B cell (primary cell): ENCODE measurements at regions not wholly inside any gene's neighbourhood (a gene's known extent, or its start where the extent isn't known, plus 50 kb on each side); places are given as distances from the start of the nearest gene placed in this dataset.

ENCODE experiments used
- ATAC-seq: fragments of 200-7000 bp; cut with Tn5 transposase; one replicate; pipeline ENCODE4 v1.10.0; 2021; ENCODE audit warnings: low read depth, mild to moderate bottlenecking, moderate number of reproducible peaks, moderate library complexity
- CTCF ChIA-PET: fragments of 350-600 bp; sonication (Branson Sonifier 250); formaldehyde crosslinking; loops from one replicate; lab custom pipeline; 2021; ENCODE audit warnings: antibody characterized with exemption, inconsistent platforms; lab: Charles Lee
- POLR2A ChIA-PET: fragments of 350-600 bp; sonication (Branson Sonifier 250); formaldehyde crosslinking; loops from one replicate; lab custom pipeline; 2021; ENCODE audit warnings: antibody characterized with exemption; lab: Charles Lee
- DNase-seq: peaks from one replicate; pipeline ENCODE4 v3.0.0; 2013
- H2AFZ ChIP-seq: 2 replicates; pipeline ENCODE4 v1.6.1; 2012; ENCODE audit warnings: mild to moderate bottlenecking, low read depth, low read length; ENCODE audit not compliant: insufficient read depth, poor library complexity, severe bottlenecking
- H3K27ac ChIP-seq, 2 donors: 1 replicate in 1 of 2; 2 replicates in 1 of 2; pipeline ENCODE4 v1.5.1; 2012 to 2013; ENCODE audit warnings: low read length in 2 of 2, mild to moderate bottlenecking in 2 of 2, moderate library complexity in 1 of 2
- H3K27me3 ChIP-seq, 4 experiments: fragments of 200-600 bp in 1 of 4; sonication (generic) in 1 of 4; replicated peaks in 1 of 4; 1 replicate in 2 of 4; 2 replicates in 2 of 4; pipeline versions ENCODE4 v1.6.1 to v1.7.0; 2013 to 2016; ENCODE audit warnings: low read length in 3 of 4, mild to moderate bottlenecking in 2 of 4, mixed read lengths in 1 of 4, moderate library complexity in 1 of 4; ENCODE audit not compliant: insufficient read depth in 4 of 4, control insufficient read depth in 3 of 4; ENCODE audit errors: control extremely low read depth in 1 of 4
- H3K36me3 ChIP-seq, 2 experiments: replicated peaks in 1 of 2; 1 replicate in 1 of 2; 2 replicates in 1 of 2; pipeline versions ENCODE4 v1.6.1 to v1.7.1; 2013; ENCODE audit warnings: low read length in 1 of 2; ENCODE audit not compliant: insufficient read depth in 2 of 2, control insufficient read depth in 1 of 2; ENCODE audit errors: control extremely low read depth in 1 of 2, extremely low read depth in 1 of 2
- H3K4me1 ChIP-seq, 2 donors: fragments of 200-600 bp in 1 of 2; sonication (generic) in 1 of 2; 1 replicate in 1 of 2; 2 replicates in 1 of 2; pipeline versions ENCODE4 v1.5.1 to v1.6.1; 2013 to 2017; ENCODE audit warnings: low read length in 2 of 2; ENCODE audit not compliant: control insufficient read depth in 2 of 2, insufficient read depth in 2 of 2
- H3K4me2 ChIP-seq: replicated peaks from 2 replicates; pipeline ENCODE3; 2012; ENCODE audit warnings: mild to moderate bottlenecking, low read depth, low read length; ENCODE audit not compliant: poor library complexity, severe bottlenecking
- H3K4me3 ChIP-seq, 5 experiments: fragments of 200-600 bp in 1 of 5; sonication (generic) in 1 of 5; 1 replicate in 3 of 5; 2 replicates in 2 of 5; pipeline versions ENCODE4 v1.5.1 to v1.7.0; 2011 to 2016; ENCODE audit warnings: low read length in 4 of 5, mild to moderate bottlenecking in 4 of 5, low read depth in 2 of 5, control low read depth in 1 of 5, moderate library complexity in 1 of 5; ENCODE audit not compliant: insufficient read depth in 1 of 5; ENCODE audit errors: control extremely low read depth in 1 of 5, extremely low read depth in 1 of 5
- H3K79me2 ChIP-seq: fragments of 200-600 bp; sonication (generic); one replicate; pipeline ENCODE4 v1.6.0; 2016; ENCODE audit warnings: low read length; ENCODE audit not compliant: control insufficient read depth, insufficient read depth
- H3K9ac ChIP-seq: fragments of 200-600 bp; sonication (generic); 2 replicates; pipeline ENCODE4 v1.6.1; 2017; ENCODE audit warnings: mild to moderate bottlenecking, low read length, moderate library complexity
- H3K9me3 ChIP-seq, 3 donors: one replicate each; pipeline versions ENCODE4 v1.6.1 to v1.7.1; 2013; ENCODE audit warnings: low read length in 2 of 3; ENCODE audit not compliant: control insufficient read depth in 2 of 3, insufficient read depth in 1 of 3; ENCODE audit errors: control extremely low read depth in 1 of 3
- H4K20me1 ChIP-seq: 2 replicates; pipeline ENCODE4 v1.6.0; 2012; ENCODE audit warnings: mild to moderate bottlenecking, low read length; ENCODE audit not compliant: insufficient read depth, control insufficient read depth, poor library complexity, severe bottlenecking
- H3K27ac Mint-ChIP-seq: one replicate; pipeline ENCODE4 v1.8.0; 2021; ENCODE audit warnings: mixed read lengths
- H3K27me3 Mint-ChIP-seq: one replicate; pipeline ENCODE4 v1.8.0; 2021; ENCODE audit warnings: mixed read lengths
- H3K4me1 Mint-ChIP-seq: one replicate; pipeline ENCODE4 v1.8.0; 2021; ENCODE audit warnings: mixed read lengths
- H3K4me3 Mint-ChIP-seq: one replicate; pipeline ENCODE4 v1.8.0; 2021; ENCODE audit warnings: mixed read lengths
- H3K9me3 Mint-ChIP-seq: one replicate; pipeline ENCODE4 v1.8.0; 2022; ENCODE audit warnings: mixed read lengths; ENCODE audit not compliant: insufficient read depth
- EZH2 ChIP-seq: IDR thresholded peaks from 2 replicates; pipeline ENCODE4 v1.6.1; 2012; ENCODE audit warnings: borderline replicate concordance, low read depth, mild to moderate bottlenecking, moderate library complexity, low read length; ENCODE audit not compliant: insufficient read depth, poor library complexity, severe bottlenecking
- WGBS: methylation state at CpG from one replicate; pipeline ENCODE4 v1.1.5; 2013; ENCODE audit warnings: missing lambda C conversion rate; ENCODE audit not compliant: insufficient coverage; 5-methylcytosine and 5-hydroxymethylcytosine counted together
- intact Hi-C: fragments of 100-400 bp; cut with micrococcal nuclease; formaldehyde crosslinking; loops from one replicate; pipeline ENCODE4 v1.10.0; 2022
- TF ChIP-seq, protein P1 (sequence below): fragments of 200-600 bp; IDR thresholded peaks from one replicate; pipeline ENCODE4 v1.8.0; 2022; ENCODE audit warnings: antibody characterized with exemption, mild to moderate bottlenecking

DNA sequence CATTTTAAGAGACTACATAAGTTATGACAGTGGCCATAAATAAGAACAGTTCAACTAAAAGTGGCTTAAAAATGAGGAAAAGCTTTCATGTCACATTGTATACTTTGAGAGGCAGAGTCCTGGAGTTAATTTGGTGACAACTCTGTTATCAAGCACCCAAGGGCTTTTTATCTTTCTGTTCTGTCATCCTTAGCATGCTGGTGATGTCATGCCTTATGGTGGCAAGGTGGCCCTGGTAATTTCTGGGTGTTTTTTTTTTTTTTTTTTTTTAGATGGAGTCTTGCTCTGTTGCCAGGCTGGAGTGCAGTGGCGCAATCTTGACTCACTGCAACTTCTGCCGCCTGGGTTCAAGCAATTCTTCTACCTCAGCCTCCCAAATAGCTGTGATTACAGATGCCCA lies 158.8 kb downstream of the AASDHPPT start:
- H3K4me1 Mint-ChIP-seq: no peaks in the 10 kb centered on the region
- no peak overlapping the region for H3K4me3 Mint-ChIP-seq
- H3K9me3 Mint-ChIP-seq: no peaks in the 10 kb centered on the region
- DNase-seq (no peak), ATAC-seq (no peak)
- Histone ChIP-seq H3K79me2 (no peaks in the 10 kb centered on the region), H3K27ac (no peak overlapping the region), H3K9me3 (no peaks in the 10 kb centered on the region), H3K27me3 (no peaks in the 10 kb centered on the region), H3K4me2 (no peak overlapping the region), H3K9ac (no peak overlapping the region), H3K4me1 (no peaks in the 10 kb centered on the region), H4K20me1 (no peaks in the 10 kb centered on the region), H2AFZ (no peak overlapping the region), H3K36me3 (no peaks in the 10 kb centered on the region), H3K4me3 (no peak overlapping the region)
- intact Hi-C loops: no loop called here
- ChIA-PET CTCF (no interaction called here), POLR2A (no interaction called here)
- TF ChIP-seq, protein P1, sequence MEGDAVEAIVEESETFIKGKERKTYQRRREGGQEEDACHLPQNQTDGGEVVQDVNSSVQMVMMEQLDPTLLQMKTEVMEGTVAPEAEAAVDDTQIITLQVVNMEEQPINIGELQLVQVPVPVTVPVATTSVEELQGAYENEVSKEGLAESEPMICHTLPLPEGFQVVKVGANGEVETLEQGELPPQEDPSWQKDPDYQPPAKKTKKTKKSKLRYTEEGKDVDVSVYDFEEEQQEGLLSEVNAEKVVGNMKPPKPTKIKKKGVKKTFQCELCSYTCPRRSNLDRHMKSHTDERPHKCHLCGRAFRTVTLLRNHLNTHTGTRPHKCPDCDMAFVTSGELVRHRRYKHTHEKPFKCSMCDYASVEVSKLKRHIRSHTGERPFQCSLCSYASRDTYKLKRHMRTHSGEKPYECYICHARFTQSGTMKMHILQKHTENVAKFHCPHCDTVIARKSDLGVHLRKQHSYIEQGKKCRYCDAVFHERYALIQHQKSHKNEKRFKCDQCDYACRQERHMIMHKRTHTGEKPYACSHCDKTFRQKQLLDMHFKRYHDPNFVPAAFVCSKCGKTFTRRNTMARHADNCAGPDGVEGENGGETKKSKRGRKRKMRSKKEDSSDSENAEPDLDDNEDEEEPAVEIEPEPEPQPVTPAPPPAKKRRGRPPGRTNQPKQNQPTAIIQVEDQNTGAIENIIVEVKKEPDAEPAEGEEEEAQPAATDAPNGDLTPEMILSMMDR: no peak
- TF ChIP-seq EZH2: no peak
- no peak overlapping the region for H3K27ac Mint-ChIP-seq
- no CpG with 5 or more reads among the region's 2 CpGs for WGBS
- no peaks in the 10 kb centered on the region for H3K27me3 Mint-ChIP-seq

DNA sequence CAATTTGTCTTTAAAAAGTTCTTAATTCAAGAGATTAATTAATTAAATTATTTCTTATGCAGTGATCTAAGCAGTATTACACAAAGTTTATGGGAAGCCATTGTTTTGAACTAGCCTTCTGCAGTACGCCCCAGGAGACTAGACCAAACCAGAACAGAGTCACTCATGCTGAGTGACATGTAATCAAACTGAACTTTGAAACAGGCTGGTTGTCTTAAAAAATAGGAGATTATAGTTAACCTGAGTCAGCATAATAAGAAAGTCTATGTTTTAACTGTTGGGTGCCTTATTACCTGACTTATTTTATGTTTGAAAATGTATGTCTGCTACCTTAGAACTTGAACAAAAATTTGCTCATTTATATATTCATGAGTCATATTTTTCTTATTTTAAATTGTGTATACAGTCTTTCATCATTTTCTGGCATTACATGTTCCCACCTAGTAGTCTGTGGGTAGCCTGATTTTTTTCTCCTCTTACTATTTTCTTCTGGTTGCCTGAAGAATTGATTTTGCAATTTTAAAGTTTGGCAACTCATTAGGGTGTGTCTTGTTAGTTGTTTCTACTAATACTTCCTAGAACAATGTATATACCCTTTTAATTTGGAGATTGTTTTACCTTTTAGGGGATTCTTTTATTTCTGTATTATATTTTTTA lies 161.4 kb downstream of the AASDHPPT start:
- no peak overlapping the region for H3K4me2 ChIP-seq
- ChIA-PET CTCF (no interaction called here), POLR2A (no interaction called here)
- H3K9me3 Mint-ChIP-seq: no peaks in the 10 kb centered on the region
- H3K27ac Mint-ChIP-seq: no peak overlapping the region
- H3K27ac ChIP-seq: no peak overlapping the region
- H3K4me1 Mint-ChIP-seq: no peaks in the 10 kb centered on the region
- TF ChIP-seq EZH2: no peak
- TF ChIP-seq, protein P1: no peak
- ATAC-seq (no peak), DNase-seq (no peak)
- intact Hi-C loops: no loop called here
- H3K27me3 ChIP-seq: no peaks in the 10 kb centered on the region
- H3K27me3 Mint-ChIP-seq: no peaks in the 10 kb centered on the region
- H3K9me3 ChIP-seq: no peaks in the 10 kb centered on the region
- no peak overlapping the region for H3K4me3 ChIP-seq
- H3K36me3 ChIP-seq: no peaks in the 10 kb centered on the region
- no peak overlapping the region for H3K9ac ChIP-seq
- no peak overlapping the region for H3K4me3 Mint-ChIP-seq
- WGBS: 83% methylated on average over 1 of the region's 1 CpG
- H2AFZ ChIP-seq: no peak overlapping the region
- H4K20me1 ChIP-seq: no peaks in the 10 kb centered on the region
- H3K79me2 ChIP-seq: no peaks in the 10 kb centered on the region
- no peaks in the 10 kb centered on the region for H3K4me1 ChIP-seq
